GM06990 (cell line): ENCODE measurements at regions not wholly inside any gene's neighbourhood (a gene's known extent, or its start where the extent isn't known, plus 50 kb on each side); places are given as distances from the start of the nearest gene placed in this dataset.

Experiments
- DNase-seq: peaks from one replicate; pipeline ENCODE4 v3.0.0-alpha.2; 2011; ENCODE audit not compliant: insufficient read length; ENCODE audit errors: extremely low read depth
- H3K27me3 ChIP-seq: replicated peaks from 2 replicates; pipeline ENCODE4 v1.6.0; 2011; ENCODE audit warnings: low read length; ENCODE audit not compliant: control insufficient read depth, insufficient read depth
- H3K36me3 ChIP-seq: 2 replicates; pipeline ENCODE4 v1.5.1; 2011; ENCODE audit warnings: low read length; ENCODE audit not compliant: control insufficient read depth, insufficient read depth
- H3K4me3 ChIP-seq: replicated peaks from 2 replicates; pipeline ENCODE4 v1.5.1; 2011; ENCODE audit warnings: low read depth, mild to moderate bottlenecking, control low read depth, low read length
- TF ChIP-seq, protein P1 (sequence below): IDR thresholded peaks from 2 replicates; pipeline ENCODE4 v1.5.1; 2011; ENCODE audit warnings: low read length, control low read depth, mild to moderate bottlenecking, inconsistent platforms; ENCODE audit not compliant: insufficient read depth, poor library complexity, severe bottlenecking

DNA sequence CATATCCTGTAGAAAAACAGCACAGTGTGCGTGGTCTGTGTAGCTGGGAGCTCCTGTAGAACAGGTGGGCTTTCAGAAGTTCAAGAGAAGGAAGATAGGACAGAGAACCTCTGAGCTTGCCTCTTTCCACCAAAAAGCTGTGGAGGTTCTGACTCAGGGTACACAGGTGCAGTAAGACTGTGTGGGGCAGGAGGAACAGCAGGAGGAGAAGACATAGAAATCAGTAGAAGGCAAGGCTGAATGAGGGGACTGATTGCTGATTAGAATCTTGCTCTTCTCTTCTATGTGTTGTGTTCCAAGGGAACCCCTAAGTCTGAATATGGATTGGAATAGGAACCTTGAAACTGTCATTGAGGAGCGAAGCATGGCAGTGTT lies 122.7 kb downstream of the AKAP11 start:
- Histone ChIP-seq H3K36me3 (no peaks in the 10 kb centered on the region), H3K4me3 (no peak overlapping the region), H3K27me3 (no peaks in the 10 kb centered on the region)
- TF ChIP-seq, protein P1, sequence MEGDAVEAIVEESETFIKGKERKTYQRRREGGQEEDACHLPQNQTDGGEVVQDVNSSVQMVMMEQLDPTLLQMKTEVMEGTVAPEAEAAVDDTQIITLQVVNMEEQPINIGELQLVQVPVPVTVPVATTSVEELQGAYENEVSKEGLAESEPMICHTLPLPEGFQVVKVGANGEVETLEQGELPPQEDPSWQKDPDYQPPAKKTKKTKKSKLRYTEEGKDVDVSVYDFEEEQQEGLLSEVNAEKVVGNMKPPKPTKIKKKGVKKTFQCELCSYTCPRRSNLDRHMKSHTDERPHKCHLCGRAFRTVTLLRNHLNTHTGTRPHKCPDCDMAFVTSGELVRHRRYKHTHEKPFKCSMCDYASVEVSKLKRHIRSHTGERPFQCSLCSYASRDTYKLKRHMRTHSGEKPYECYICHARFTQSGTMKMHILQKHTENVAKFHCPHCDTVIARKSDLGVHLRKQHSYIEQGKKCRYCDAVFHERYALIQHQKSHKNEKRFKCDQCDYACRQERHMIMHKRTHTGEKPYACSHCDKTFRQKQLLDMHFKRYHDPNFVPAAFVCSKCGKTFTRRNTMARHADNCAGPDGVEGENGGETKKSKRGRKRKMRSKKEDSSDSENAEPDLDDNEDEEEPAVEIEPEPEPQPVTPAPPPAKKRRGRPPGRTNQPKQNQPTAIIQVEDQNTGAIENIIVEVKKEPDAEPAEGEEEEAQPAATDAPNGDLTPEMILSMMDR = no peak
- DNase-seq = no peak

- TF ChIP-seq, protein P1 = no peak
- no peak for DNase-seq
- Histone ChIP-seq H3K4me3 (no peak overlapping the region), H3K27me3 (no peaks in the 10 kb centered on the region), H3K36me3 (no peaks in the 10 kb centered on the region)
These were observed 123.3 kb downstream of the AKAP11 start for GRCh38 chr13:42395086-42395821.

DNA sequence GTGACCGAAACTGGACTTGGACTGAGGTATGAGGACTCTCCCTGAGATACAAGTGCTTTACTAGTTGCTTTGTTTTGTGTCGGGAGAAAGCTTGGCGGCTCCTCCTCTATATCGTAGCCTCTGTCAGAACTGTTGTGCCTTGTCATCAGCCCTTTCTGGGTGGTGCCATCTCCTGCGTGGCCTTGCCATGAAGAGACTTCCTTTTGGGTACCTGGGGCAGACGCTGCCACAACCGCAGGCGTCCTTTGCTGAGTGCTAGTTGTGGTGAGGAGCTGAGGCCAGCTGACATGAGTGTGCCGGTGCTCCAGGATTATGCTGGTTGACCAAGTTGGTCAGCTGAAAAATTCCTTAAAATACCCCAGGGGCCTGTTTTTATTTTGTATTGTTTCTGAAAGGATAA lies 124.5 kb downstream of the AKAP11 start:
- TF ChIP-seq, protein P1 = no peak
- no peak for DNase-seq
- H3K36me3 ChIP-seq = no peaks in the 10 kb centered on the region
- H3K4me3 ChIP-seq = no peak overlapping the region
- H3K27me3 ChIP-seq = no peaks in the 10 kb centered on the region

DNA sequence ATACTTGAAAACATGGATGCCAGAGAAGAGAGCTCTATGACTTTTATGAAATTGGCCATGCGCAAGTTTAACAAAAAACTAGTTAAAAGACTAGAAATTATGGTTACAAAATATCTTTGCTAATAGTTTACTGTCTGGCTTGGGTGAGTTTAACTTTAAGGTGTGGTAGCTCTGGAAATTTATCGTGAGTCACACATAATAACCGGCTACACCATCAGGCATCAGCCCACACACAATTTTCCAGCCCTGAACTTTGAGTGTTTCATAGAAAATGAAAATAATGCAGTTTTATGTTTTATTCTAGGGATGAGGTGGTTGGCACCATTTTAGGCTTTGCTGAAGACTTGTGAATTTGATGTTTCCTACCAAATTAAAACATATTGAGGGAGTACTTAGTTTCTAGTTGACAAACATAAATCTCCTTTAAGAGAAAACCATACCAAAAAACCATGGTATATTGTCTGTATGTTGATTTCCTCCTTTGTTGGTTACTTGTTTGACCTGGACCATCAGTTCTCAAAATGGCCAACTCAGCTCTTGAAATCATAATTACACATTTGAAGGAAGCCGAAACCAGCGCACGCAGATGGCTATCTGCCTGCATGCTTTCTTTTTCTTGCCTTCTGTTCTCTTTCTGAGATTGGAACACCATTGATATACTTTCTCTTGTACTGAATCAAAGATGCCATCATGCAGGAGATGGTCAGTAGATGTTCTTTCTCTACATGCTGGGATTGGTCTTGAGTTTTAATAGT lies 125.1 kb downstream of the AKAP11 start:
- Histone ChIP-seq H3K4me3 (no peak overlapping the region), H3K27me3 (no peaks in the 10 kb centered on the region), H3K36me3 (no peaks in the 10 kb centered on the region)
- DNase-seq = no peak
- TF ChIP-seq, protein P1 = no peak

- H3K27me3 ChIP-seq = no peaks in the 10 kb centered on the region
These were observed 126.6 kb downstream of the AKAP11 start for GRCh38 chr13:42398533-42398932.

More at GRCh38 chr13:42398533-42398932, 126.6 kb downstream of the AKAP11 start:
- Histone ChIP-seq H3K4me3 (no peak overlapping the region), H3K36me3 (no peaks in the 10 kb centered on the region; the same call in 1 of the 2 replicates)
- TF ChIP-seq, protein P1 = no peak
- DNase-seq = no peak
